ENCODE measurements at regions not wholly inside any gene's neighbourhood (a gene's known extent, or its start where the extent isn't known, plus 50 kb on each side); places are given as distances from the start of the nearest gene placed in this dataset.

DNA sequence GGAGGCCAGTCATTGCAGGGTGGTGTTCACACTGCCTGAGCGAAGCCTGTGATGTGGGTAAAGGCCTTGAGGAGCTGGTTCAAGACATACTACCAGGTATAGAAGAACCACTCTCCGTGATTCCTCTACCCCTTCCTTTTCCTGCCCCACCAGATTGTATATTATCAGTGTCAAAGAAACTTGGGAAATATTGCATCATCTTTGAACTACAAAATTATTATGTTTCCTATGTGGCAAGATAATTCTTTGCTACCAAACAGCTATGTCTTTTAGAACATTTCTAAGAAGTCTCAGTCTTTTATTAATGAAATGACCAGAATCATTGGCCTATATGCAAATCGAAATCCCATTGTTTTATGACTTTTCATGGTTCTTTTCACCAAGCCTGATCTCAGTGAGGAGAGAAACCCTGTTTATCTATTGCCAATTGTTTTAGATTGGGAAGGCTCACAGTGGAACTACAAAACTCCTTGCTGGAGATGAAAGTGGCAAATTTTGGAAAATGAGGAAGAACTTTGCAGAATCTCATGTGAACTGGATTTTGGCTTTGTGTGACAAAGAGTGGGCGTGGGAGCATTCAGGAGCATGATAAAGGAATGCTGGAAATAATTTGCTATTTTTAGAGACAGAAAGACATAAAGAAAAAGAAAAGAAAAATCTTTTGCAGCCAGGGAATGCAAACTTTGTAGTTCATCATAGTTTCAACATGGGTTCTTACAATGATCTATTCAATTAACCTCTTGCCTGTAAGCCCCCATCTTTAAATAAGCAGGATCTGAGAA, 286.9 kb downstream of the INSIG2 start:
- TF ChIP-seq CTCF (IDR thresholded peaks at IDR 0.05; ENCODE audit: insufficient read depth, low read length, poor library complexity, severe bottlenecking) (no peak), EZH2phosphoT487 (conservative IDR thresholded peaks at IDR 0.05; ENCODE audit: low read length) (no peak)

Measured in SU-DHL-6 (cell line).